SK-N-SH (cell line): ENCODE measurements at regions not wholly inside any gene's neighbourhood (a gene's known extent, or its start where the extent isn't known, plus 50 kb on each side); places are given as distances from the start of the nearest gene placed in this dataset.

Experiments used
- CTCF ChIA-PET: fragments of 300-600, 350-600 bp; formaldehyde crosslinking; extraction: SDS; loops from one replicate; lab custom pipeline; 2021; lab: Yijun Ruan, JAX
- POLR2A ChIA-PET: fragments of 350-600 bp; sonication (Branson Sonifier 250); formaldehyde crosslinking; extraction: SDS; loops from one replicate; lab custom pipeline; 2020; ENCODE audit warnings: antibody characterized with exemption, inconsistent platforms; lab: Yijun Ruan, JAX
- DNase-seq: peaks from one replicate; pipeline ENCODE4 v3.0.0; 2012
- H2AFZ ChIP-seq: fragments of 200-600 bp; sonication (generic); 2 replicates; pipeline ENCODE4 v1.8.1; 2016; ENCODE audit warnings: antibody characterized with exemption, mild to moderate bottlenecking, low read depth
- H3F3A ChIP-seq: fragments of 200-600 bp; sonication (generic); replicated peaks from 2 replicates; pipeline ENCODE3; 2016; ENCODE audit warnings: antibody characterized with exemption, mild to moderate bottlenecking; ENCODE audit not compliant: insufficient read depth
- H3K27ac ChIP-seq, 2 experiments: fragments of 200-500 bp in 1 of 2; fragments of 200-600 bp in 1 of 2; sonication (Bioruptor generic) in 1 of 2; sonication (generic), shearing (Covaris generic) in 1 of 2; 2 replicates each; pipeline versions ENCODE4 v1.5.1 to v1.6.1; 2014 to 2016; ENCODE audit warnings: low read depth in 2 of 2, inconsistent platforms in 1 of 2, low read length in 1 of 2, mild to moderate bottlenecking in 1 of 2, mixed read lengths in 1 of 2
- H3K27me3 ChIP-seq: fragments of 200-600 bp; sonication (generic), shearing (Covaris generic); 2 replicates; pipeline ENCODE4 v1.6.1; 2016; ENCODE audit warnings: mixed run types; ENCODE audit not compliant: insufficient read depth
- H3K36me3 ChIP-seq, 2 experiments: fragments of 200-500 bp in 1 of 2; fragments of 200-600 bp in 1 of 2; sonication (Bioruptor generic) in 1 of 2; sonication (generic) in 1 of 2; replicated peaks in 1 of 2; 2 replicates each; pipeline versions ENCODE3 to v1.5.1; 2014 to 2016; ENCODE audit warnings: low read length in 1 of 2, mild to moderate bottlenecking in 1 of 2; ENCODE audit not compliant: insufficient read depth in 2 of 2, control insufficient read depth in 1 of 2
- H3K4me1 ChIP-seq, 2 experiments: fragments of 200-500 bp in 1 of 2; fragments of 200-600 bp in 1 of 2; sonication (Bioruptor generic) in 1 of 2; sonication (generic), shearing (Covaris generic) in 1 of 2; 2 replicates each; pipeline versions ENCODE4 v1.5.1 to v1.6.1; 2014 to 2016; ENCODE audit warnings: low read depth in 1 of 2, low read length in 1 of 2, mixed run types in 1 of 2; ENCODE audit not compliant: insufficient read depth in 2 of 2, control insufficient read depth in 1 of 2
- H3K4me2 ChIP-seq: fragments of 200-600 bp; sonication (generic), shearing (Covaris generic); 2 replicates; pipeline ENCODE4 v1.6.1; 2017; ENCODE audit warnings: mixed run types
- H3K4me3 ChIP-seq, 2 experiments: fragments of 200-500 bp in 1 of 2; fragments of 200-600 bp in 1 of 2; sonication (Bioruptor generic) in 1 of 2; sonication (generic), shearing (Covaris generic) in 1 of 2; 2 replicates each; pipeline versions ENCODE4 v1.5.1 to v1.8.1; 2014 to 2016; ENCODE audit warnings: low read depth in 2 of 2, inconsistent platforms in 1 of 2, low read length in 1 of 2, mild to moderate bottlenecking in 1 of 2, mixed read lengths in 1 of 2, moderate library complexity in 1 of 2
- H3K79me2 ChIP-seq: fragments of 200-600 bp; sonication (generic); 2 replicates; pipeline ENCODE4 v1.8.1; 2017; ENCODE audit warnings: mild to moderate bottlenecking; ENCODE audit not compliant: insufficient read depth
- H3K9ac ChIP-seq: fragments of 200-600 bp; sonication (generic); 2 replicates; pipeline ENCODE4 v1.6.1; 2017; ENCODE audit warnings: mixed run types
- H3K9me2 ChIP-seq: fragments of 200-600 bp; sonication (generic); 2 replicates; pipeline ENCODE4 v1.6.1; 2017; ENCODE audit warnings: mixed run types
- H3K9me3 ChIP-seq: fragments of 200-600 bp; sonication (generic); 2 replicates; pipeline ENCODE4 v1.6.1; 2017; ENCODE audit warnings: mixed run types, mild to moderate bottlenecking, moderate library complexity
- H4K20me1 ChIP-seq: fragments of 200-600 bp; sonication (generic); 2 replicates; pipeline ENCODE4 v1.6.1; 2017; ENCODE audit warnings: mild to moderate bottlenecking, mixed run types; ENCODE audit not compliant: insufficient read depth
- CTCF ChIP-seq: fragments of 200-600 bp; sonication (generic); IDR thresholded peaks from 2 replicates; pipeline ENCODE4 v1.6.1; 2017; ENCODE audit warnings: antibody characterized with exemption, mild to moderate bottlenecking, moderate library complexity
- ELF1 ChIP-seq: IDR thresholded peaks from 2 replicates; pipeline ENCODE4 v1.4.0; 2012
- FOXJ3 ChIP-seq: sonication (generic); formaldehyde crosslinking; IDR thresholded peaks from 2 replicates; pipeline ENCODE4 v1.5.1; 2020; ENCODE audit warnings: mild to moderate bottlenecking, missing genetic modification reagents
- GATA2 ChIP-seq: sonication (generic); formaldehyde crosslinking; IDR thresholded peaks from 2 replicates; pipeline ENCODE4 v1.5.0; 2020; ENCODE audit warnings: mild to moderate bottlenecking, missing genetic modification reagents
- IRF3 ChIP-seq: fragments of 150-350 bp; IDR thresholded peaks from 2 replicates; pipeline ENCODE4 v1.6.1; 2016; ENCODE audit warnings: mild to moderate bottlenecking, low read depth, low read length
- JUND ChIP-seq: IDR thresholded peaks from 2 replicates; pipeline ENCODE4 v1.4.0; 2012
- PBX3 ChIP-seq: IDR thresholded peaks from 2 replicates; pipeline ENCODE4; 2012
- POLR2AphosphoS5 ChIP-seq: IDR thresholded peaks from 2 replicates; pipeline ENCODE4 v1.6.1; 2012; ENCODE audit warnings: low read depth, low read length
- RAD21 ChIP-seq: IDR thresholded peaks from 2 replicates; pipeline ENCODE4 v1.6.1; 2012; ENCODE audit warnings: mild to moderate bottlenecking, low read length
- RCOR1 ChIP-seq: fragments of 150-350 bp; IDR thresholded peaks from 2 replicates; pipeline ENCODE4 v1.6.1; 2017; ENCODE audit warnings: antibody characterized with exemption, low read length
- REST ChIP-seq: IDR thresholded peaks from 2 replicates; pipeline ENCODE4 v1.6.1; 2012; ENCODE audit warnings: mild to moderate bottlenecking, low read depth, low read length, moderate library complexity
- RFX5 ChIP-seq: IDR thresholded peaks from 2 replicates; pipeline ENCODE4 v1.6.1; 2012; ENCODE audit warnings: mild to moderate bottlenecking, improper control_type of control experiment, low read length
- RXRA ChIP-seq: IDR thresholded peaks from 2 replicates; pipeline ENCODE4 v1.4.0; 2012; ENCODE audit warnings: low read depth, mild to moderate bottlenecking, borderline replicate concordance
- SIN3A ChIP-seq: IDR thresholded peaks from 2 replicates; pipeline ENCODE4 v1.6.1; 2012; ENCODE audit warnings: low read depth, mild to moderate bottlenecking, low read length, moderate library complexity, borderline replicate concordance
- TAF1 ChIP-seq: IDR thresholded peaks from 2 replicates; pipeline ENCODE4 v1.6.1; 2012; ENCODE audit warnings: low read depth, mild to moderate bottlenecking, low read length, moderate library complexity, borderline replicate concordance
- TCF12 ChIP-seq: IDR thresholded peaks from 2 replicates; pipeline ENCODE4 v1.4.0; 2012
- TEAD4 ChIP-seq: IDR thresholded peaks from 2 replicates; pipeline ENCODE4 v1.4.0; 2012; ENCODE audit warnings: mild to moderate bottlenecking, borderline replicate concordance; ENCODE audit not compliant: insufficient read depth
- YY1 ChIP-seq: IDR thresholded peaks from 2 replicates; pipeline ENCODE4 v1.4.0; 2012; ENCODE audit warnings: low read depth, mild to moderate bottlenecking
- ZBTB33 ChIP-seq: IDR thresholded peaks from 2 replicates; pipeline ENCODE4 v1.4.0; 2012; ENCODE audit warnings: low read depth, borderline replicate concordance
- WGBS: methylation state at CpG from one replicate; pipeline ENCODE4 v1.1.6; 2017; ENCODE audit warnings: low lambda C conversion rate; 5-methylcytosine and 5-hydroxymethylcytosine counted together

- Histone ChIP-seq H3K9me2 (no peaks in the 10 kb centered on the region), H3K36me3 (no peaks in the 10 kb centered on the region), H3K9ac (no peak overlapping the region), H3K4me2 (no peak overlapping the region), H3K27me3 (no peaks in the 10 kb centered on the region), H3K4me3 (no peak overlapping the region), H3K79me2 (no peaks in the 10 kb centered on the region), H4K20me1 (no peaks in the 10 kb centered on the region), H2AFZ (no peak overlapping the region), H3K27ac (no peak overlapping the region), H3K4me1 (no peaks in the 10 kb centered on the region), H3K9me3 (no peaks in the 10 kb centered on the region), H3F3A (no peaks in the 10 kb centered on the region)
- TF ChIP-seq YY1, result no peak
- TF ChIP-seq RAD21, result no peak
- TF ChIP-seq RFX5, result no peak
- TF ChIP-seq POLR2AphosphoS5, result no peak
- TF ChIP-seq JUND, result no peak
- TF ChIP-seq IRF3, result no peak
- TF ChIP-seq PBX3, result no peak
- TF ChIP-seq GATA2 (CRISPR knock-in tag), result no peak
- no peak for TF ChIP-seq CTCF
- TF ChIP-seq TCF12, result no peak
- no peak for TF ChIP-seq TAF1
- no peak for TF ChIP-seq SIN3A
- no peak for TF ChIP-seq ZBTB33
- no peak for TF ChIP-seq RXRA
- TF ChIP-seq FOXJ3 (CRISPR knock-in tag), result no peak
- no peak for TF ChIP-seq REST
- TF ChIP-seq RCOR1, result no peak
- no peak for TF ChIP-seq TEAD4
- no peak for TF ChIP-seq ELF1
- POLR2A ChIA-PET, result no interaction called here
- CTCF ChIA-PET, result no interaction called here
- DNase-seq, result no peak
- WGBS, result 42% methylated on average over 3 of the region's 3 CpGs
These were observed 221.2 kb upstream of the CNKSR2 start for GRCh38 chrX:21153033-21153432.
